ENCODE measurements at regions not wholly inside any gene's neighbourhood (a gene's known extent, or its start where the extent isn't known, plus 50 kb on each side); places are given as distances from the start of the nearest gene placed in this dataset.

- H3K36me3 ChIP-seq (replicated peaks): no peaks in the 10 kb centered on the region
- H3K4me3 ChIP-seq: no peak overlapping the region
- in situ Hi-C loops (cut with MboI; ENCODE audit: low sequenced_read_pairs): no loop called here
- no peaks in the 10 kb centered on the region for H3K9me3 ChIP-seq
- no peak for DNase-seq (ENCODE audit: low spot score in 2 of 2)
- no peaks in the 10 kb centered on the region for H3K27me3 ChIP-seq (ENCODE audit: low read depth)
- H3K4me1 ChIP-seq: no peaks in the 10 kb centered on the region
Observed at GRCh38 chr18:47311585-47311984, 60.1 kb upstream of the SKOR2 start.

Measured in HAP-1 (cell line).